ENCODE measurements at regions not wholly inside any gene's neighbourhood (a gene's known extent, or its start where the extent isn't known, plus 50 kb on each side); places are given as distances from the start of the nearest gene placed in this dataset.

DNA sequence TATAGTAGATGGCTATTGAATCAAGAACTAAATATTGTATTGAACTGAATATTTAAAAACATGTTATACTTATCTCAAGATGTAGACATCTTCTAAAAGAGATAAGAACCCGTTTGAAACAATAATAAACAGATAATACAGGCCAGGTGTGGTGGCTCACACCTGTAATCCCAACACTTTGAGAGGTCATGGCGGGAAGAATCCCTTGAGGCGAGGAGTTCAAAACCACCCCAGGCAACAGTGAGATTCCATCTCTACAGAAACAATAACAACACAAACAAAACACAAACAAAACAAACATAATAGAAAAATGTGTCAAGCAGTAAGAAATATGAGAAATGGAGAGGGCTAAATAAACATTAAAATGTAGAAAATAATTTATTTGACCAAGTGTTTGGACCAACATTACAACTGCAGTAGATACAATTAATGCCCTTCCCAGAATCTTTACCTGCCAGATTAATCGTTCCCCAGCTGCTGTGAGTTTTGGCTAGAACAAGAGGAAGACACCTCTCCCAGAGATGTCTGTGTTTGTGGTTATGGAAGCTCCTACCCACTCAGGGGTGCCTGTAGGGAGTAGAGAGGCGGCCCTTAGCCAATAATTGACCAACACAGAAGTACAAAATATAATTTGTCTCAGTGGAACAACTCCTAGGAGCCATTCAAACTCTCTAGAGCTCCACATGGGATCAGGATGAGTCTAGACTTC is 111.9 kb upstream of the AGTR1 start:
- DNase-seq (ENCODE audit: low read depth) (no peak), FAIRE-seq (no peak)
- Histone ChIP-seq H3K9ac (ENCODE audit: low read length) (no peak overlapping the region), H2AFZ (ENCODE audit: low read depth, low read length) (no peak overlapping the region), H3K36me3 (ENCODE audit: insufficient read depth, low read length) (no peaks in the 10 kb centered on the region), H3K9me3 (ENCODE audit: insufficient read depth, low read depth, low read length) (no peaks in the 10 kb centered on the region), H3K27me3 (ENCODE audit: insufficient read depth, low read length) (no peaks in the 10 kb centered on the region), H3K4me1 (ENCODE audit: insufficient read depth, low read length) (no peaks in the 10 kb centered on the region), H3K4me2 (ENCODE audit: low read length) (no peak overlapping the region), H3K79me2 (ENCODE audit: insufficient read depth, low read length) (no peaks in the 10 kb centered on the region), H3K27ac (ENCODE audit: low read depth, low read length) (no peak overlapping the region), H4K20me1 (ENCODE audit: insufficient read depth, low read length) (no peaks in the 10 kb centered on the region), H3K4me3 (ENCODE audit: insufficient read depth, low read depth, low read length) (no peak overlapping the region)
- TF ChIP-seq, protein P1, sequence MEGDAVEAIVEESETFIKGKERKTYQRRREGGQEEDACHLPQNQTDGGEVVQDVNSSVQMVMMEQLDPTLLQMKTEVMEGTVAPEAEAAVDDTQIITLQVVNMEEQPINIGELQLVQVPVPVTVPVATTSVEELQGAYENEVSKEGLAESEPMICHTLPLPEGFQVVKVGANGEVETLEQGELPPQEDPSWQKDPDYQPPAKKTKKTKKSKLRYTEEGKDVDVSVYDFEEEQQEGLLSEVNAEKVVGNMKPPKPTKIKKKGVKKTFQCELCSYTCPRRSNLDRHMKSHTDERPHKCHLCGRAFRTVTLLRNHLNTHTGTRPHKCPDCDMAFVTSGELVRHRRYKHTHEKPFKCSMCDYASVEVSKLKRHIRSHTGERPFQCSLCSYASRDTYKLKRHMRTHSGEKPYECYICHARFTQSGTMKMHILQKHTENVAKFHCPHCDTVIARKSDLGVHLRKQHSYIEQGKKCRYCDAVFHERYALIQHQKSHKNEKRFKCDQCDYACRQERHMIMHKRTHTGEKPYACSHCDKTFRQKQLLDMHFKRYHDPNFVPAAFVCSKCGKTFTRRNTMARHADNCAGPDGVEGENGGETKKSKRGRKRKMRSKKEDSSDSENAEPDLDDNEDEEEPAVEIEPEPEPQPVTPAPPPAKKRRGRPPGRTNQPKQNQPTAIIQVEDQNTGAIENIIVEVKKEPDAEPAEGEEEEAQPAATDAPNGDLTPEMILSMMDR (IDR thresholded peaks at IDR 0.05; ENCODE audit: insufficient read depth, low read depth, low read length), result no peak
- no peak for TF ChIP-seq EZH2 (IDR thresholded peaks at IDR 0.05; ENCODE audit: insufficient read depth, low read length)
- no peaks in the 10 kb centered on the region for H3K9me3 Mint-ChIP-seq (ENCODE audit: unreplicated experiment)
- no peaks in the 10 kb centered on the region for H3K27me3 Mint-ChIP-seq (ENCODE audit: low read depth, unreplicated experiment)
- H3K27ac Mint-ChIP-seq (ENCODE audit: unreplicated experiment), result no peak overlapping the region
- no peak overlapping the region for H3K4me3 Mint-ChIP-seq (ENCODE audit: unreplicated experiment)
- H3K4me1 Mint-ChIP-seq (ENCODE audit: low read depth, unreplicated experiment), result no peaks in the 10 kb centered on the region
- no peaks in the 10 kb centered on the region for H3K36me3 Mint-ChIP-seq (ENCODE audit: low read depth, unreplicated experiment)

DNA sequence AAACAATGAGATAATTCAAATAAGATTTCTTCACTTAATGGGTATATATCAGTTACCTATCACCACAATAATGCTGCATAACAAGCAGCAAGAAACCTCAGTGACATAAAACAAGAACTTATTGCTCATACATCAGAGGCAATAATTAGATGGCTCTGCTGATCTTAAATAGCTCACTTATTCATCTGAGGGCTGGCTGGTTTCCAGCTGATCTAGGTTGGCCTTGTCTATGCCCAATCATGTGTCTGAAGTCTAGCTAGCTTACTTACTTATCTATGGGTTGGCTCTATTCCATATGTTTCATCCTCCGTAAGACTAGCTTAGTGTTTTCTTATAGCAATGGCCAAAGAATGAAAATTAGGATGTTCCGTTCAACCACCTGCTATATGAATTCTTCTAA is 109.4 kb upstream of the AGTR1 start:
- Histone ChIP-seq H3K27me3 (ENCODE audit: insufficient read depth, low read length) (no peaks in the 10 kb centered on the region), H3K4me3 (ENCODE audit: insufficient read depth, low read depth, low read length) (no peak overlapping the region), H3K4me1 (ENCODE audit: insufficient read depth, low read length) (no peaks in the 10 kb centered on the region), H3K4me2 (ENCODE audit: low read length) (no peak overlapping the region), H3K9me3 (ENCODE audit: insufficient read depth, low read depth, low read length) (no peaks in the 10 kb centered on the region), H3K9ac (ENCODE audit: low read length) (no peak overlapping the region), H4K20me1 (ENCODE audit: insufficient read depth, low read length) (no peaks in the 10 kb centered on the region), H3K79me2 (ENCODE audit: insufficient read depth, low read length) (no peaks in the 10 kb centered on the region), H2AFZ (ENCODE audit: low read depth, low read length) (no peak overlapping the region), H3K36me3 (ENCODE audit: insufficient read depth, low read length) (no peaks in the 10 kb centered on the region), H3K27ac (ENCODE audit: low read depth, low read length) (no peak overlapping the region)
- H3K9me3 Mint-ChIP-seq (ENCODE audit: unreplicated experiment), result peaks cover 3% of the 10 kb centered on the region
- FAIRE-seq (no peak), DNase-seq (ENCODE audit: low read depth) (no peak)
- H3K36me3 Mint-ChIP-seq (ENCODE audit: low read depth, unreplicated experiment), result no peaks in the 10 kb centered on the region
- H3K4me3 Mint-ChIP-seq (ENCODE audit: unreplicated experiment), result no peak overlapping the region
- TF ChIP-seq EZH2 (IDR thresholded peaks at IDR 0.05; ENCODE audit: insufficient read depth, low read length), result no peak
- TF ChIP-seq, protein P1 (IDR thresholded peaks at IDR 0.05; ENCODE audit: insufficient read depth, low read depth, low read length), result no peak
- H3K27me3 Mint-ChIP-seq (ENCODE audit: low read depth, unreplicated experiment), result no peaks in the 10 kb centered on the region
- no peak overlapping the region for H3K27ac Mint-ChIP-seq (ENCODE audit: unreplicated experiment)
- H3K4me1 Mint-ChIP-seq (ENCODE audit: low read depth, unreplicated experiment), result no peaks in the 10 kb centered on the region

DNA sequence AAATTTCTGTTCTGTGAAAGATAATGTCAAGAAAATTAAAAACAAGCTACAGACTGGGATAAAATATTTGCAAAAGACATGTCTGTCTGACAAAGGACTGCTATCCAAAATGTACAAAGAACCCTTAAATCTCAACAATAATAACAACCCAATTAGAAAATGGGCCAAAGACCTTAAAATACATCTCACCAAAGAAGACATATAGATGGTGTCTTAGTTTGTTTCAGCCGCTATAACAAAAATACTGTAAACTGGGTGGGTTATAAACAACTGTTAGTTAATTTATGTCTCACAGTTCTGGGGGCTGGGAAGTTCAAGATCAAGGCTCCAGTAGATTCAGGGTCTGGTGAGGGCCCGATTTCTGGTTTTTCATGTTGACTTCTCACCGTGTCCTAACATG is 106.2 kb upstream of the AGTR1 start:
- Mint-ChIP-seq H3K27ac (ENCODE audit: unreplicated experiment) (no peak overlapping the region), H3K36me3 (ENCODE audit: low read depth, unreplicated experiment) (no peaks in the 10 kb centered on the region), H3K4me3 (ENCODE audit: unreplicated experiment) (no peak overlapping the region), H3K9me3 (ENCODE audit: unreplicated experiment) (peaks cover 3% of the 10 kb centered on the region), H3K4me1 (ENCODE audit: low read depth, unreplicated experiment) (no peaks in the 10 kb centered on the region), H3K27me3 (ENCODE audit: low read depth, unreplicated experiment) (no peaks in the 10 kb centered on the region)
- H3K4me3 ChIP-seq (ENCODE audit: insufficient read depth, low read depth, low read length), result no peak overlapping the region
- H3K4me1 ChIP-seq (ENCODE audit: insufficient read depth, low read length), result no peaks in the 10 kb centered on the region
- no peaks in the 10 kb centered on the region for H3K27me3 ChIP-seq (ENCODE audit: insufficient read depth, low read length)
- H3K27ac ChIP-seq (ENCODE audit: low read depth, low read length), result no peak overlapping the region
- no peaks in the 10 kb centered on the region for H3K36me3 ChIP-seq (ENCODE audit: insufficient read depth, low read length)
- H3K9me3 ChIP-seq (ENCODE audit: insufficient read depth, low read depth, low read length), result no peaks in the 10 kb centered on the region
- TF ChIP-seq, protein P1 (IDR thresholded peaks at IDR 0.05; ENCODE audit: insufficient read depth, low read depth, low read length), result no peak
- no peak for TF ChIP-seq EZH2 (IDR thresholded peaks at IDR 0.05; ENCODE audit: insufficient read depth, low read length)
- no peaks in the 10 kb centered on the region for H4K20me1 ChIP-seq (ENCODE audit: insufficient read depth, low read length)
- no peak overlapping the region for H3K9ac ChIP-seq (ENCODE audit: low read length)
- no peaks in the 10 kb centered on the region for H3K79me2 ChIP-seq (ENCODE audit: insufficient read depth, low read length)
- H2AFZ ChIP-seq (ENCODE audit: low read depth, low read length), result no peak overlapping the region
- FAIRE-seq (no peak), DNase-seq (ENCODE audit: low read depth) (no peak)
- H3K4me2 ChIP-seq (ENCODE audit: low read length), result no peak overlapping the region
